ENCODE measurements at regions not wholly inside any gene's neighbourhood (a gene's known extent, or its start where the extent isn't known, plus 50 kb on each side); places are given as distances from the start of the nearest gene placed in this dataset.

DNA sequence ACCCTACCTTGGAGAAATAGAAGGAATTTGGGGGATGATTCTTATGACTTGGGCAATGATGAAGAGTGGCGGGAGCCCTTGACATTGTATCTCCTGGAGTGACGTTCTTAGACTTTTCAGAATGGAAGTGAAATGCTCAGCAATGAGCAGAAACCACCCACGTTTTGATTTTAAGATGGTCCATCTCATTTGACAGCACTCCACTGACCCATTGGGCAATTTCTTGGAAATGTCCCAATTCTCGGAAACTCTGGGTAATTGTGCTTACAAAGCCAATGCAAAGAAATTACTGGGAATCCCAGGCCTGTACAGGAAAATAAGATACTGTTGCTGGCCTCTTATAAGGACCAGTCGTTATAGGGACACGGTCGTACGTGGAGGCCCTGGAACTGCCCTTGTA, 170.0 kb upstream of the COPS8 start:
- TF ChIP-seq, protein P1, sequence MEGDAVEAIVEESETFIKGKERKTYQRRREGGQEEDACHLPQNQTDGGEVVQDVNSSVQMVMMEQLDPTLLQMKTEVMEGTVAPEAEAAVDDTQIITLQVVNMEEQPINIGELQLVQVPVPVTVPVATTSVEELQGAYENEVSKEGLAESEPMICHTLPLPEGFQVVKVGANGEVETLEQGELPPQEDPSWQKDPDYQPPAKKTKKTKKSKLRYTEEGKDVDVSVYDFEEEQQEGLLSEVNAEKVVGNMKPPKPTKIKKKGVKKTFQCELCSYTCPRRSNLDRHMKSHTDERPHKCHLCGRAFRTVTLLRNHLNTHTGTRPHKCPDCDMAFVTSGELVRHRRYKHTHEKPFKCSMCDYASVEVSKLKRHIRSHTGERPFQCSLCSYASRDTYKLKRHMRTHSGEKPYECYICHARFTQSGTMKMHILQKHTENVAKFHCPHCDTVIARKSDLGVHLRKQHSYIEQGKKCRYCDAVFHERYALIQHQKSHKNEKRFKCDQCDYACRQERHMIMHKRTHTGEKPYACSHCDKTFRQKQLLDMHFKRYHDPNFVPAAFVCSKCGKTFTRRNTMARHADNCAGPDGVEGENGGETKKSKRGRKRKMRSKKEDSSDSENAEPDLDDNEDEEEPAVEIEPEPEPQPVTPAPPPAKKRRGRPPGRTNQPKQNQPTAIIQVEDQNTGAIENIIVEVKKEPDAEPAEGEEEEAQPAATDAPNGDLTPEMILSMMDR (IDR thresholded peaks at IDR 0.05) = no peak
- no peak for TF ChIP-seq POLR2A (IDR thresholded peaks at IDR 0.05)
